ENCODE measurements at regions not wholly inside any gene's neighbourhood (a gene's known extent, or its start where the extent isn't known, plus 50 kb on each side); places are given as distances from the start of the nearest gene placed in this dataset.

GRCh38 chr7:133183969-133184368 is 68.9 kb upstream of the EXOC4 start:
- no peak overlapping the region for H3K27ac ChIP-seq (ENCODE audit: low read length)
- ChIA-PET POLR2A (ENCODE audit: unreplicated experiment) (no interaction called here), CTCF (no interaction called here)
- ATAC-seq (no peak), DNase-seq (peak; percentile 14)
- H3K79me2 ChIP-seq (ENCODE audit: low read length), result no peaks in the 10 kb centered on the region
- no peaks in the 10 kb centered on the region for H3F3A ChIP-seq (ENCODE audit: low read length, unreplicated experiment)
- no peaks in the 10 kb centered on the region for H3K9me3 ChIP-seq (ENCODE audit: low read length)
- no peak overlapping the region for H2AFZ ChIP-seq (ENCODE audit: low read length)
- no peak overlapping the region for H3K4me3 ChIP-seq (ENCODE audit: low read length)
- no peaks in the 10 kb centered on the region for H4K20me1 ChIP-seq (ENCODE audit: low read length)
- intact Hi-C loops (cut with micrococcal nuclease), result no loop called here
- peaks cover 36% of the 10 kb centered on the region for H3K27me3 ChIP-seq (ENCODE audit: low read length)
- no peaks in the 10 kb centered on the region for H3K9me2 ChIP-seq (replicated peaks; ENCODE audit: low read length)
- H3K36me3 ChIP-seq (ENCODE audit: low read depth, low read length), result no peaks in the 10 kb centered on the region
- no peak overlapping the region for H3K9ac ChIP-seq (ENCODE audit: low read length)
- H3K4me1 ChIP-seq (ENCODE audit: insufficient read depth, low read length), result peaks cover 8% of the 10 kb centered on the region; the same call in 1 of the 2 replicates
- BruUV-seq (replicated peaks), result no TSS peak
- TF ChIP-seq EZH2 (IDR thresholded peaks at IDR 0.05; ENCODE audit: low read length, unreplicated experiment), result no peak
- TF ChIP-seq, protein P1, sequence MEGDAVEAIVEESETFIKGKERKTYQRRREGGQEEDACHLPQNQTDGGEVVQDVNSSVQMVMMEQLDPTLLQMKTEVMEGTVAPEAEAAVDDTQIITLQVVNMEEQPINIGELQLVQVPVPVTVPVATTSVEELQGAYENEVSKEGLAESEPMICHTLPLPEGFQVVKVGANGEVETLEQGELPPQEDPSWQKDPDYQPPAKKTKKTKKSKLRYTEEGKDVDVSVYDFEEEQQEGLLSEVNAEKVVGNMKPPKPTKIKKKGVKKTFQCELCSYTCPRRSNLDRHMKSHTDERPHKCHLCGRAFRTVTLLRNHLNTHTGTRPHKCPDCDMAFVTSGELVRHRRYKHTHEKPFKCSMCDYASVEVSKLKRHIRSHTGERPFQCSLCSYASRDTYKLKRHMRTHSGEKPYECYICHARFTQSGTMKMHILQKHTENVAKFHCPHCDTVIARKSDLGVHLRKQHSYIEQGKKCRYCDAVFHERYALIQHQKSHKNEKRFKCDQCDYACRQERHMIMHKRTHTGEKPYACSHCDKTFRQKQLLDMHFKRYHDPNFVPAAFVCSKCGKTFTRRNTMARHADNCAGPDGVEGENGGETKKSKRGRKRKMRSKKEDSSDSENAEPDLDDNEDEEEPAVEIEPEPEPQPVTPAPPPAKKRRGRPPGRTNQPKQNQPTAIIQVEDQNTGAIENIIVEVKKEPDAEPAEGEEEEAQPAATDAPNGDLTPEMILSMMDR (conservative IDR thresholded peaks at IDR 0.05; ENCODE audit: low read depth, low read length), result no peak
- H3K4me2 ChIP-seq (ENCODE audit: low read length), result no peak overlapping the region

DNA sequence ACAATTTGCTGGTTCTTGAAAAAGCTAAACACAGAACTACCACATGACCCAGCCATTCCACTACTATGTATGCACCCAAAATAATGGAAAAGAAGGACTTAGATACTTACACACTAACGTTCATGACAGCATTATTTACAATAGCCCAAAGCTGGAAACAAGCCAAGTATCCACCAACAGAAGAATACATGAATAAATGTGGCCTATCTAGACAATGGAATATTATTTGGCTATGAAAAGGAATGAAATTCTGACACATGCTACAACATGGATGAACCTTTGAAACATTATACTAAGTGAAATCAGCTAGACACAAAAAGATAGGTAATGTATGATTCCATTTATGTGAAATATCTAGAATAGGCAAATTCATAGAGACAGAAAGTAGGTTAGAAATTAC is 67.4 kb upstream of the EXOC4 start:
- ChIA-PET CTCF (interaction anchor here (0.8 kb wide), 1 partner anchor 50 kb away, joined by 3 read pairs; no protein-coding TSS in a partner anchor), POLR2A (ENCODE audit: unreplicated experiment) (no interaction called here)
- H2AFZ ChIP-seq (ENCODE audit: low read length), result no peak overlapping the region
- ATAC-seq (no peak), DNase-seq (no peak)
- H3K4me1 ChIP-seq (ENCODE audit: insufficient read depth, low read length), result peaks cover 8% of the 10 kb centered on the region; the same call in 1 of the 2 replicates
- BruUV-seq (replicated peaks), result no TSS peak
- no peak overlapping the region for H3K27ac ChIP-seq (ENCODE audit: low read length)
- no peak for TF ChIP-seq EZH2 (IDR thresholded peaks at IDR 0.05; ENCODE audit: low read length, unreplicated experiment)
- TF ChIP-seq, protein P1 (conservative IDR thresholded peaks at IDR 0.05; ENCODE audit: low read depth, low read length), result no peak
- no peak for TF ChIP-seq EZH2phosphoT487 (IDR thresholded peaks at IDR 0.05; ENCODE audit: borderline replicate concordance, low read length)
- no peaks in the 10 kb centered on the region for H3K79me2 ChIP-seq (ENCODE audit: low read length)
- intact Hi-C loops (cut with micrococcal nuclease), result no loop called here
- H3K4me2 ChIP-seq (ENCODE audit: low read length), result no peak overlapping the region
- no peaks in the 10 kb centered on the region for H3K36me3 ChIP-seq (ENCODE audit: low read depth, low read length)
- no peaks in the 10 kb centered on the region for H3K9me3 ChIP-seq (ENCODE audit: low read length)
- H4K20me1 ChIP-seq (ENCODE audit: low read length), result no peaks in the 10 kb centered on the region
- no peaks in the 10 kb centered on the region for H3F3A ChIP-seq (ENCODE audit: low read length, unreplicated experiment)
- peaks cover 34% of the 10 kb centered on the region; the same call in 1 of the 2 replicates for H3K27me3 ChIP-seq (ENCODE audit: low read length)
- H3K9me2 ChIP-seq (replicated peaks; ENCODE audit: low read length), result no peaks in the 10 kb centered on the region
- no peak overlapping the region for H3K4me3 ChIP-seq (ENCODE audit: low read length)
- H3K9ac ChIP-seq (ENCODE audit: low read length), result no peak overlapping the region

DNA sequence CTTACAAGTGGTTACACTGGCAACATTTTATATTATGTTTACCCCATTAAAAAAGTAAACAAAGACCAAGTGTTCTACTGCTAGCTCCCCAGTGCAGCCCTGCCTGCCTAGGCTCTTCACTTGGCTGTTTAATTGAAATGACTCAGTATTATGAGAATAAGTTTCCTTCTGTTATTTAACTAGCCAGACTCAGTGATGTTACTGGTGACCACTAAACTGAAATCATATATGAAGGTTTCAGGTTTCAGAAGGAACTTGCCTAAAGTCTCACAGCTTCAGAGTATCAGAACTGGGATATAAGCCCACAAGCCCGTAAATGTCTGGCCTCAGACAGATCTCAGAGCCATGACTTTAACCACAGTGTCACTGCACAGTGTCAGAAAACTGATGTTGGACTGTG is 66.8 kb upstream of the EXOC4 start:
- H3K27me3 ChIP-seq (ENCODE audit: low read length), result peaks cover 34% of the 10 kb centered on the region; the same call in 1 of the 2 replicates
- peaks cover 8% of the 10 kb centered on the region; the same call in 1 of the 2 replicates for H3K4me1 ChIP-seq (ENCODE audit: insufficient read depth, low read length)
- H3F3A ChIP-seq (ENCODE audit: low read length, unreplicated experiment), result no peaks in the 10 kb centered on the region
- no peaks in the 10 kb centered on the region for H4K20me1 ChIP-seq (ENCODE audit: low read length)
- CTCF ChIA-PET, result interaction anchor here (0.6 to 0.8 kb wide), 2 partner anchors 51 to 583 kb away, joined by 3 read pairs; no protein-coding TSS in a partner anchor
- no peak overlapping the region for H3K4me2 ChIP-seq (ENCODE audit: low read length)
- no peaks in the 10 kb centered on the region for H3K9me3 ChIP-seq (ENCODE audit: low read length)
- BruUV-seq (replicated peaks), result no TSS peak
- POLR2A ChIA-PET (ENCODE audit: unreplicated experiment), result no interaction called here
- DNase-seq, result peak; percentile 56
- H3K4me3 ChIP-seq (ENCODE audit: low read length), result no peak overlapping the region
- no peak overlapping the region for H3K27ac ChIP-seq (ENCODE audit: low read length)
- H3K36me3 ChIP-seq (ENCODE audit: low read depth, low read length), result no peaks in the 10 kb centered on the region
- H3K9ac ChIP-seq (ENCODE audit: low read length), result no peak overlapping the region
- ATAC-seq, result peak; percentile 95
- H3K9me2 ChIP-seq (replicated peaks; ENCODE audit: low read length), result no peaks in the 10 kb centered on the region
- no peak overlapping the region for H2AFZ ChIP-seq (ENCODE audit: low read length)
- H3K79me2 ChIP-seq (ENCODE audit: low read length), result no peaks in the 10 kb centered on the region
- TF ChIP-seq, protein P1 (conservative IDR thresholded peaks at IDR 0.05; ENCODE audit: low read depth, low read length), result no peak
- no peak for TF ChIP-seq EZH2phosphoT487 (IDR thresholded peaks at IDR 0.05; ENCODE audit: borderline replicate concordance, low read length)
- no peak for TF ChIP-seq EZH2 (IDR thresholded peaks at IDR 0.05; ENCODE audit: low read length, unreplicated experiment)
- intact Hi-C loops (cut with micrococcal nuclease), result loop anchor here (1.0 kb wide), 1 partner anchor 44 kb away; no protein-coding TSS in a partner anchor

Data from PC-3 (cell line).